ENCODE measurements at regions not wholly inside any gene's neighbourhood (a gene's known extent, or its start where the extent isn't known, plus 50 kb on each side); places are given as distances from the start of the nearest gene placed in this dataset.

DNA sequence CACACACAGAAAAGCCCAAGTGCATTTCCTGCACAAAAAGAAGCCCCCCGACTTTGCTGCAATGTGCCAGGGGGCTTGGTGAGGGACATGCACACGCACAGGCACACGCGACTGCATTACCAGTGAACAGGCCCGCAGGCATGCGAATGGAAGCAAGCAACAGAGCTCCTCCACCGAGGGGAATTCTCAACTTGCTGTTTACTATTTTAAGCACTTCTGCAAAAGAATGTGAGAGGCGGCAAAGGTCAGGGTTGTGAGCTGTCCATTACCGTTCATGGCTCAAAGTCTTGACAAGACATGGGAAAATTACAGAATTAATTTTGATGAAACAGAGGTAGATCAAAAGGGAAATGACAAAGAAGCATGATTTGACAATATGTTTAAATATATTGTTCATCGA lies 342.5 kb upstream of the NOCT start:
- no peak overlapping the region for H3K4me3 ChIP-seq (ENCODE audit: low read length)
- TF ChIP-seq, protein P1, sequence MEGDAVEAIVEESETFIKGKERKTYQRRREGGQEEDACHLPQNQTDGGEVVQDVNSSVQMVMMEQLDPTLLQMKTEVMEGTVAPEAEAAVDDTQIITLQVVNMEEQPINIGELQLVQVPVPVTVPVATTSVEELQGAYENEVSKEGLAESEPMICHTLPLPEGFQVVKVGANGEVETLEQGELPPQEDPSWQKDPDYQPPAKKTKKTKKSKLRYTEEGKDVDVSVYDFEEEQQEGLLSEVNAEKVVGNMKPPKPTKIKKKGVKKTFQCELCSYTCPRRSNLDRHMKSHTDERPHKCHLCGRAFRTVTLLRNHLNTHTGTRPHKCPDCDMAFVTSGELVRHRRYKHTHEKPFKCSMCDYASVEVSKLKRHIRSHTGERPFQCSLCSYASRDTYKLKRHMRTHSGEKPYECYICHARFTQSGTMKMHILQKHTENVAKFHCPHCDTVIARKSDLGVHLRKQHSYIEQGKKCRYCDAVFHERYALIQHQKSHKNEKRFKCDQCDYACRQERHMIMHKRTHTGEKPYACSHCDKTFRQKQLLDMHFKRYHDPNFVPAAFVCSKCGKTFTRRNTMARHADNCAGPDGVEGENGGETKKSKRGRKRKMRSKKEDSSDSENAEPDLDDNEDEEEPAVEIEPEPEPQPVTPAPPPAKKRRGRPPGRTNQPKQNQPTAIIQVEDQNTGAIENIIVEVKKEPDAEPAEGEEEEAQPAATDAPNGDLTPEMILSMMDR (conservative IDR thresholded peaks at IDR 0.05; ENCODE audit: low read length), result no peak
- DNase-seq (ENCODE audit: low read depth), result no peak

DNA sequence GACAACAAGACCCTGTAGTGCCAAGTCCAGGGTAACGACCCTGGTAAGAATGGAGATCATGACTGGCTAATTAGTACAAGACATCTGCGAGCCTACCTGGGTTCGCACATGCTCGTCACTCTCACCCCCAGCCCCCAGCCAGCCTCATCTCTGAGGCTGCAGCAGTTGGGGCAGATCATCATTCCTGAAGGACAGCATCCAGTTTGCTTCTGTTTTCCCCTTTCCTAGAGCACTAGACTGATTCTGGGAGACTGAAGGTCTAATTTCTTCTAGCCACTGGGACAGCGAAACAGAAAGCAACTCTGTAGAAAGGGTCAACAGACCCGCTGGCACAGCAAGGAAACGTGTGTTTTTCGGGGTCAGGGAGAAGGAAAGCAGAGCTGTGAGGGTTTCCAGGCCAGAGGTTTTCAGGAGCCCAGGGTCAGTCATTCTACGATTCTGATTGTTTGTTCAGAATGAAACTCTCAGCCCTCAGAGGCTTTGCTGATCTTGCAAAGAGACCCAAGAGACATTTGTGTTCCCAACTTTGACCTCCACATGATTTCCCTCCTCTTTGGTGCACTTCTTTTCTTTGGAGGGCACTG lies 343.1 kb upstream of the NOCT start:
- TF ChIP-seq, protein P1 (conservative IDR thresholded peaks at IDR 0.05; ENCODE audit: low read length), result no peak

DNA sequence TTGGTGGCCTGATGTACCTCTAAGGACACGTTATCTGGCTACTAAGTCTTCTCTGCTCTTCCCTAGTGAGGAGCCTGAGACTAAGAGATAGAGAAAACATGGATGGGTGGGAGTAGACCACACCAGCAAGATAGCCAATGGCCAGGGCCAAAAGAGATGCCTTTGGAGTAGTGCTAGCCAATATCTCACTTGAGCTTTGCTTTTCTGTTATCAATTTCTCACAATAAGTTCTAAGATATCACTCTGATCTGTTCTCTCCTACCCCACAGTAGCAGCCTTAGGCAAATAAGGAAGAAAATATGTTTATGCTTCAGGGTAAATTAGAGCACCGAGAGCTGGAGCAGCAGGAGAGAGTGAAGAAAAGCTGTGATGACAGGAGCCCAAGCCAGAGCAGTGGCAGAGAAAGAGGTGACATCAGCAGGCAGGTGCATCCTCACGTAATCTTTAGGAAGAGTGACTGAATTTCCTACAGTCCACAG lies 343.9 kb upstream of the NOCT start:
- H3K4me3 ChIP-seq (ENCODE audit: low read length), result no peak overlapping the region
- DNase-seq (ENCODE audit: low read depth), result no peak
- TF ChIP-seq, protein P1 (conservative IDR thresholded peaks at IDR 0.05; ENCODE audit: low read length), result no peak

More for the DNA sequence above, 343.1 kb upstream of the NOCT start:
- no peak overlapping the region for H3K4me3 ChIP-seq (ENCODE audit: low read length)
- no peak for DNase-seq (ENCODE audit: low read depth)

DNA sequence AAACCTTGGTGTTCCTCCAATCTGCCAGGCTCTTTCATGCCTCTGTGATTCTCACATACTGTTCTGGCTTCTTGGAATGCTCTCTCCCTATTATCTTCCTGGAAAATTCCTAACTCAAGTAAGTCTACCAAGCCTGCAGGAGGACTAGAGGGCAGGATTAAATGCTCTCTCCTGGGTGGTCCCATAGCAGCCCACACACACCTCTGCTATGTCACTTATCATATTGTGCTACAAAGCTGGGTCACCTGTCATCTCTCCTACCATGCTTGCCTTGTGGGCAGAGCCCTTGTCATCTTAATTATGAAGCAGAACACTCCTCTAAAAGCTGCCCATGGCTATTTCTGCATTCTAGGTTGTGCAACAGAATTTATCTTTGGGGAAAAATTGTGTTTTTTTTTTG lies 344.5 kb upstream of the NOCT start:
- H3K4me3 ChIP-seq (ENCODE audit: low read length), result no peak overlapping the region
- no peak for DNase-seq (ENCODE audit: low read depth)
- TF ChIP-seq, protein P1 (conservative IDR thresholded peaks at IDR 0.05; ENCODE audit: low read length), result no peak

DNA sequence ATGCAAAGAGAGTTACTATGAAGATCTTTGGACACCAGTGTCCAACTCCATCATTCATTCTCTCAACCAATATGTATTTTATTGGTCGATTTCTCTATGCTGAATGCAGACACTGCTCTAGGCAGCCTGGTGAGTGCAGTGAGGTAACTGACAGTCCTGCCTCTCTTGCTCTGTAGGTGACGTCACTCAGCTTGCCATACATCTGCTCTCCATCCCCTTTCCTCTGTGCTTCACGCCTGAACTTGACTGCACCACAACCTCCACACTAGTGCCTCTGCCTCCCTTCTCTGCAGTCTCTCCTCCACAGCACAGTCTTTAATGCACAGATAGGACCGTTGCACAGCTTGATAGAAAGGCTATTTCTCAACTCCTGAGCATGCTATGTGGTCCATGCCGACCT lies 344.9 kb upstream of the NOCT start:
- TF ChIP-seq, protein P1 (conservative IDR thresholded peaks at IDR 0.05; ENCODE audit: low read length), result no peak
- no peak for DNase-seq (ENCODE audit: low read depth)
- H3K4me3 ChIP-seq (ENCODE audit: low read length), result no peak overlapping the region

DNA sequence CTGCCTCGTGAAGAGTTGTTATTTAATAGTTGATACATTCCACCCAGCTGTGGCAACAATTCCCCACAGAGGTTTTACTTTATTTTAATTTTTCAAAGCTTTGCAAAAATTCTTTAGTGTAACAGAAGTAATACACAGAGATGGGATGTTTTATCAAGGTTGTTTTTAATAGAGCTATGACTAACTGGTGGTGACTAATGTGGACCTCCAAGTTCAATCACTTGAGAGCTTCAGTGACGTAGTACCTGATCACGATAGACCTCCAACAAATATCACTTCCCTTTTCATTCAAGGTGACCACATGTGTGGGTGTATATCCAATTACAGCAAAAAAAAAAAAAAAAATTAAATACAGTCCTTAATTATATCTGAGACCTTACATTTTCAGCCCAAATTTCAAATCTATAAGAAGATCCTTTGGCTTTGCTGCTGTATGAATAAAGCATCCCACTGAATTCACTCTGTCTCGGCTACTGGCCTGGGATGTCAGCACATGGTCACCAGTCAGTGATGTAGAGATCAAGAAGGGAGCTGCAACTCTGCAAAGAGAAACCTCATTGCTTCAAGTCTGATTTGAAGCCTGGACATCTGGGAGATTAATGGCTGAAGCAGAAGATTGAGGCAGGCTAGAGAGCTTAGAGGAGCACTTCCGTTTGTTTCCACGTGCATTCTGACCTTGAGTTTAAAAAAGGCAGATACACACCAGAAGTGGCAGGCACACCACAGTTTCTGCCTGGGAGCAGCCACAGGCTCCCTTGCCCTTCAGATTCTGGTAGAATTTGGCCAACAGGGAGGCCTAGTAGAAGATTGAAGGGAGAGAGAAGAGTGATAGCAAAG lies 345.9 kb upstream of the NOCT start:
- TF ChIP-seq, protein P1 (conservative IDR thresholded peaks at IDR 0.05; ENCODE audit: low read length), result no peak
- DNase-seq (ENCODE audit: low read depth), result no peak
- H3K4me3 ChIP-seq (ENCODE audit: low read length), result no peak overlapping the region

DNA sequence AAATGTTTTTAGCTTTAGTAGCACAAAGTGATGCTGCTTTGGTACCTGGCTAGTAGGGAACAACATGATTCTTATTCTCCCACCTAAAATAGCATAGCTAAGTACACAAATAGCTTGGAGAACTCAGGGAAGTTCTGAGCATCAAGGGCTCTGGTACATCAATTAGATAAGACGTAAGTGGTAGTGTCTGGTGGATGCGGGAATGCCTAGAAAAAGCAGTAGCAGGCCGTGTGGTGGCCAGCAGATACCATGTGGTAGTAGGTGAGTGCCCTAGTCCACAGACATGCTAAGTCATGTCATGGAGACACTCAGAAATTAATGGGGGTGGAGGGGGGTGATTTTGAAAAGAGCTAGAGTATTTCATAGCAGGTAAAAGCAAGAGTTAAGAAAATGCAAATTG lies 347.3 kb upstream of the NOCT start:
- H3K4me3 ChIP-seq (ENCODE audit: low read length), result no peak overlapping the region
- TF ChIP-seq, protein P1 (conservative IDR thresholded peaks at IDR 0.05; ENCODE audit: low read length), result no peak
- no peak for DNase-seq (ENCODE audit: low read depth)
